Activated naive CD4-positive, alpha-beta T cell treated with anti-CD3 and anti-CD28 coated beads, Interleukin-2, amount 10 ng/mL, durations not matched to agents 7 days and 5 days (primary cell): ENCODE measurements at regions not wholly inside any gene's neighbourhood (a gene's known extent, or its start where the extent isn't known, plus 50 kb on each side); places are given as distances from the start of the nearest gene placed in this dataset.
"Not testable (repeated sequence)": the region's sequence is repeated elsewhere in the genome, so short reads cannot be mapped to it uniquely, and the experiment has no call there.

Experiments
- CTCF ChIA-PET: fragments of 350-600 bp; sonication (Branson Sonifier 250); formaldehyde crosslinking; loops from one replicate; lab custom pipeline; 2021; ENCODE audit warnings: antibody characterized with exemption; lab: Charles Lee
- DNase-seq: peaks from one replicate; pipeline ENCODE4 v3.0.0-alpha.2; 2020
- H3K27ac Mint-ChIP-seq: one replicate; pipeline ENCODE4 v1.8.0; 2021; ENCODE audit warnings: mild to moderate bottlenecking, moderate library complexity, mixed read lengths
- H3K27me3 Mint-ChIP-seq: one replicate; pipeline ENCODE4 v1.8.0; 2021; ENCODE audit warnings: mild to moderate bottlenecking, mixed read lengths
- H3K36me3 Mint-ChIP-seq: one replicate; pipeline ENCODE4 v1.8.0; 2021; ENCODE audit warnings: mixed read lengths
- H3K4me1 Mint-ChIP-seq: one replicate; pipeline ENCODE4 v1.8.0; 2021; ENCODE audit warnings: mixed read lengths
- H3K4me3 Mint-ChIP-seq: one replicate; pipeline ENCODE4 v1.8.0; 2021; ENCODE audit warnings: mild to moderate bottlenecking, moderate library complexity, mixed read lengths
- H3K9me3 Mint-ChIP-seq: one replicate; pipeline ENCODE4 v1.8.0; 2021; ENCODE audit warnings: mixed read lengths

DNA sequence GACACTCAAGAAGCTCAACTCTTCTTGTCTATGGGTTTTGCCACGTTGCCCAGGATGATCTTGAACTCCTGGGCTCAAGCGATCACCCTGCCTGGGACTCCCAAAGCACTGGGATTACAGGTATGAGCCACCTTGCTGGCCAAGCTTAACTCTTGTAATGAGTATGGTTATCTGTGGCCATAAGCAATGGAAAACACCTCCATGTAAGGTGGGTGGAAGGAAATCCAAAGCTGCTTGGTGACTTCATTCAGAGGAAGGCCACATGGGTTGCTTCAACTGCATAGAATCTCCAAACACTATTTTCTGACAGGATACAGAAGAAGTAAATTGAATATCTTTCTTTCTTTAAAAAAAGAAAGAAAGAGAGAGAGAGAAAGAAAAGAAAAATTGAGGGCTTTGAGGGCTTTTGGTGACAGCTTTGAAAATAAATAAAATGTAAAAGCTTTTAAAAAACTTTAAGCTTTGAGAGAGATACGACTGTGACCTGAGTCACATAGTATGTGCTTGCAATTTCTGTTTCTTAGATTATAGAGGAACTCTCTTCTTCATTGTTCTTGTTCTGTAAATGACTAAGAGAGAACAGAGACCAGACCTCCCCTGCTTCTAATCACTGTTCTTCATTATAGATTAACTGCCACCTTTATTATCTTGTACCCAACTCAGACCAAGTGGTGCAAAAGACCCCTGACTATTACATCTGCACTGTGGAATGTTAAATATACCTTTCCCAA lies 123.1 kb upstream of the NDUFV2 start:
- H3K4me3 Mint-ChIP-seq = no peak overlapping the region
- no peaks in the 10 kb centered on the region for H3K36me3 Mint-ChIP-seq
- no peak for DNase-seq
- H3K9me3 Mint-ChIP-seq = no peaks in the 10 kb centered on the region
- peaks cover 25% of the 10 kb centered on the region for H3K27me3 Mint-ChIP-seq
- CTCF ChIA-PET = interaction anchor here (1.9 kb wide), 1 partner anchor 325 kb away, joined by 6 read pairs; no protein-coding TSS in a partner anchor
- H3K4me1 Mint-ChIP-seq = no peaks in the 10 kb centered on the region
- no peak overlapping the region for H3K27ac Mint-ChIP-seq

GRCh38 chr18:8980496-8980895 lies 122.0 kb upstream of the NDUFV2 start:
- peaks cover 23% of the 10 kb centered on the region for H3K27me3 Mint-ChIP-seq
- CTCF ChIA-PET = no interaction called here
- no peak overlapping the region for H3K4me3 Mint-ChIP-seq
- H3K27ac Mint-ChIP-seq = no peak overlapping the region
- H3K4me1 Mint-ChIP-seq = no peaks in the 10 kb centered on the region
- H3K36me3 Mint-ChIP-seq = no peaks in the 10 kb centered on the region
- H3K9me3 Mint-ChIP-seq = no peaks in the 10 kb centered on the region
- DNase-seq = no peak

- no peaks in the 10 kb centered on the region for H3K9me3 Mint-ChIP-seq
- H3K36me3 Mint-ChIP-seq = no peaks in the 10 kb centered on the region
- no peak overlapping the region for H3K4me3 Mint-ChIP-seq
- CTCF ChIA-PET = interaction anchor here (4.0 kb wide), 1 partner anchor 285 kb away, joined by 17 read pairs; no protein-coding TSS in a partner anchor
- H3K27me3 Mint-ChIP-seq = peaks cover 23% of the 10 kb centered on the region
- H3K4me1 Mint-ChIP-seq = no peaks in the 10 kb centered on the region
- DNase-seq = no peak
- H3K27ac Mint-ChIP-seq = no peak overlapping the region
Observed at GRCh38 chr18:8980918-8981317, 121.6 kb upstream of the NDUFV2 start.

GRCh38 chr18:8982416-8983183 lies 119.9 kb upstream of the NDUFV2 start:
- H3K9me3 Mint-ChIP-seq = no peaks in the 10 kb centered on the region
- H3K27ac Mint-ChIP-seq = no peak overlapping the region
- H3K27me3 Mint-ChIP-seq = peaks cover 30% of the 10 kb centered on the region
- CTCF ChIA-PET = interaction anchor here (1.0 to 4.0 kb wide), 3 partner anchors 286 to 328 kb away, joined by 4 to 32 read pairs (median 17); no protein-coding TSS in a partner anchor
- H3K36me3 Mint-ChIP-seq = no peaks in the 10 kb centered on the region
- DNase-seq = peak; percentile 49
- H3K4me3 Mint-ChIP-seq = no peak overlapping the region
- no peaks in the 10 kb centered on the region for H3K4me1 Mint-ChIP-seq

DNA sequence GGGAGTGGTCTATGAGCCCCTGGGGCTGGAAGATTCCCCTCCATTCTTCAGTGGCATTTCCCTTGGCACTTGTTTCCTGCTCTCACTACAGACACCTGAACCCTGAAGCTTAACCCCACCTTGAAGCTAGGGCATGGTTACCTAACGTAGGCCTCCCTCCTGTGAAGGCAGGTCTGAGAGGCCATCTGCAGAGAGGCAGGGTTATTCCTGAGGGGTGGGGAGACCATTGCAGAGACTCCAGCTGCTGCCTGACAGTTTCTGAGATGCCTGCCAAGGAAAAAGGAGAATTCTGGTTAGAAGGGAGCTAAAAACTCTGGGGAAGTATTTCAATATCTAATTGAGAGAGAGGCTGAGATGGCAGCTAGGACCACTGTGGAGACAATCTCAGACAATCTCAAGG lies 119.3 kb upstream of the NDUFV2 start:
- CTCF ChIA-PET = interaction anchor here (0.9 to 4.0 kb wide), 3 partner anchors 287 to 329 kb away, joined by 4 to 32 read pairs (median 17); no protein-coding TSS in a partner anchor
- H3K9me3 Mint-ChIP-seq = no peaks in the 10 kb centered on the region
- no peak for DNase-seq
- H3K4me3 Mint-ChIP-seq = no peak overlapping the region
- no peaks in the 10 kb centered on the region for H3K36me3 Mint-ChIP-seq
- H3K27ac Mint-ChIP-seq = no peak overlapping the region
- H3K4me1 Mint-ChIP-seq = no peaks in the 10 kb centered on the region
- H3K27me3 Mint-ChIP-seq = peaks cover 31% of the 10 kb centered on the region

- Mint-ChIP-seq H3K4me1 (no peaks in the 10 kb centered on the region), H3K36me3 (no peaks in the 10 kb centered on the region), H3K4me3 (no peak overlapping the region), H3K27me3 (peaks cover 37% of the 10 kb centered on the region), H3K9me3 (no peaks in the 10 kb centered on the region), H3K27ac (no peak overlapping the region)
- CTCF ChIA-PET = interaction anchor here (0.9 to 4.0 kb wide), 3 partner anchors 288 to 330 kb away, joined by 4 to 32 read pairs (median 17); no protein-coding TSS in a partner anchor
- no peak for DNase-seq
Observed at GRCh38 chr18:8984131-8984721, 118.3 kb upstream of the NDUFV2 start.

DNA sequence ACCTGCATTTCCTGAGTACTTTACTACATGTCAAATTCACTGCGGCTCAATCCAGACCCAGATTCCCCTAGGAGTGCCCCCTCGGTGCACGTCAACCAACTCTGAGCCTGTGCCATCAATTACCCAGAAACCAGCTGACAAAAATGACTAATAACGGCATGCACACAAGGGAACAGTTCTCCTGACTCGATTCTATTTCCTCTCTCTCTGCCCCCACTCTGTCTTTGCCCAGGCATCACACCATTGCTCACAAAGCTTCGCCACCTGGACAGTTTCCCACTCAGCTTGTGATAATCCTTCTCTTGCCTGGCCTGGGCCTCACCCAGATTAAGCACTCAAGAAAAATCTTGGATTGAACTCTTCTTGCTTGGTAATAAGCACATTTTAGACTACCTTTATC lies 115.3 kb upstream of the NDUFV2 start:
- H3K4me1 Mint-ChIP-seq = no peaks in the 10 kb centered on the region
- H3K27me3 Mint-ChIP-seq = peaks cover 39% of the 10 kb centered on the region
- H3K36me3 Mint-ChIP-seq = no peaks in the 10 kb centered on the region
- no peak overlapping the region for H3K4me3 Mint-ChIP-seq
- H3K27ac Mint-ChIP-seq = no peak overlapping the region
- no peaks in the 10 kb centered on the region for H3K9me3 Mint-ChIP-seq
- CTCF ChIA-PET = interaction anchor here (0.6 to 3.3 kb wide), 13 partner anchors 15 to 508 kb away, joined by 3 to 31 read pairs (median 4); no protein-coding TSS in a partner anchor
- DNase-seq = no peak

DNA sequence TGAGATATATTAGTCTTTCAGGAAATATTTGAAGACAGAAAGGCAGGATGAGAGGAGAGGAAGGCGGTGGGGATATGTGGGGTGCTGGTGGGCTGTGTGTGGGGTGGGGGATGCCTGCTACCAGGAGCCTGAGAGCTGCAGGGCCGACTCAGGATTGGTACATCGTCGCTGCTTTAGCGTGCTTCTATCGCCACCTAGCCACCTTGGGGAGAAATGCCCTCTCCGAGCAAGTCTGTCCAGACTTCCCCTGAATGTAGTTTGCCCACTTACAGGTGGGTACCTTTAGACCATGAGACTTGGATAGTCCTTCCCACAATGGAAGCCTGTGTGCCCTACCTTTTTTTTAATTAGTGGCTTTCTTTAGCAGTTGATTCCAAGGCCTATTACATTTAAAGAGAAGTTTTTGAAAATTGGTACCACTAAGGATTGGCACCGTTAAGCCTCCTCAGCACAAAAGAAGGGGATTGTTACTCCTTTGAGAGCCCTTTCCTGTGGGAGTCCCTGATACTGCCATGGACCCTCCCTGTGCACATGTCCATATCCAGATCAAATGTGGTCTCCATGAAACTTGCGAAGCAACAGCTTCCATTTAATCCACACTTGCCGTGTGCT lies 114.1 kb upstream of the NDUFV2 start:
- no peaks in the 10 kb centered on the region for H3K9me3 Mint-ChIP-seq
- no peaks in the 10 kb centered on the region for H3K4me1 Mint-ChIP-seq
- no peak overlapping the region for H3K4me3 Mint-ChIP-seq
- H3K36me3 Mint-ChIP-seq = no peaks in the 10 kb centered on the region
- DNase-seq = peak; percentile 67
- H3K27ac Mint-ChIP-seq = no peak overlapping the region
- CTCF ChIA-PET = interaction anchor here (0.6 to 3.3 kb wide), 18 partner anchors 9 to 509 kb away, joined by 3 to 31 read pairs (median 4); no protein-coding TSS in a partner anchor
- peaks cover 32% of the 10 kb centered on the region for H3K27me3 Mint-ChIP-seq

- Mint-ChIP-seq H3K27ac (no peak overlapping the region), H3K9me3 (no peaks in the 10 kb centered on the region), H3K36me3 (no peaks in the 10 kb centered on the region), H3K4me1 (no peaks in the 10 kb centered on the region), H3K4me3 (no peak overlapping the region), H3K27me3 (peaks cover 28% of the 10 kb centered on the region)
- CTCF ChIA-PET = interaction anchor here (0.9 to 3.3 kb wide), 5 partner anchors 82 to 344 kb away, joined by 3 to 31 read pairs (median 3); no protein-coding TSS in a partner anchor
- no peak for DNase-seq
Observed at GRCh38 chr18:8989017-8989416, 113.5 kb upstream of the NDUFV2 start.

- Mint-ChIP-seq H3K4me1 (no peaks in the 10 kb centered on the region), H3K27ac (no peak overlapping the region), H3K36me3 (no peaks in the 10 kb centered on the region), H3K4me3 (no peak overlapping the region), H3K27me3 (peaks cover 28% of the 10 kb centered on the region), H3K9me3 (no peaks in the 10 kb centered on the region)
- CTCF ChIA-PET = interaction anchor here (0.9 to 3.3 kb wide), 2 partner anchors 295 to 335 kb away, joined by 3 to 31 read pairs; no protein-coding TSS in a partner anchor
- DNase-seq = no peak
Observed at GRCh38 chr18:8989855-8990254, 112.6 kb upstream of the NDUFV2 start.

GRCh38 chr18:8990276-8991031 lies 112.0 kb upstream of the NDUFV2 start:
- Mint-ChIP-seq H3K4me1 (no peaks in the 10 kb centered on the region), H3K4me3 (no peak overlapping the region), H3K9me3 (no peaks in the 10 kb centered on the region), H3K27ac (no peak overlapping the region), H3K27me3 (peaks cover 28% of the 10 kb centered on the region), H3K36me3 (no peaks in the 10 kb centered on the region)
- DNase-seq = no peak
- CTCF ChIA-PET = no interaction called here

- Mint-ChIP-seq H3K36me3 (no peaks in the 10 kb centered on the region), H3K27ac (no peak overlapping the region), H3K4me1 (no peaks in the 10 kb centered on the region), H3K4me3 (no peak overlapping the region), H3K9me3 (no peaks in the 10 kb centered on the region), H3K27me3 (peaks cover 24% of the 10 kb centered on the region)
- no peak for DNase-seq
- CTCF ChIA-PET = interaction anchor here (1.2 kb wide), 1 partner anchor 26 kb away, joined by 3 read pairs; no protein-coding TSS in a partner anchor
Observed at GRCh38 chr18:8991155-8991554, 111.3 kb upstream of the NDUFV2 start.

DNA sequence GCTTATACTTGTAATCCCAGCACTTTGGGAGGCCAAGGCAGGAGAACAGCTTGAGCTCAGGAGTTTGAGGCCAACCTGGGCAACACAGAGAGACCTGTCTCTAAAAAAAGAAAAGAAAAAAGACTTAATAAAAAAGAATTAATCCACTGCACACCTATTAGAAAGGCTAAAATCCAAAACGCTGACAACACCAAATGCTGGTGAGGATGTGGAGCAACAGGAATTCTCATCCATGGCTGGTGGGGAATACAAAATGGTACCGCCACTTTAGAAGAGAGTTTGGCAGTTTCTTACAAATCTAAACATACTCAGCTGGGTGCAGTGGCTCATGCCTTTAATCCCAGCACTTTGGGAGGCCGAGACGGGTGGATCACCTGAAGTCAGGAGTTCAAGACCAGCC lies 110.0 kb upstream of the NDUFV2 start:
- H3K9me3 Mint-ChIP-seq, H3K4me1 Mint-ChIP-seq, H3K36me3 Mint-ChIP-seq, H3K27ac Mint-ChIP-seq, H3K4me3 Mint-ChIP-seq, DNase-seq: not testable (repeated sequence)
- peaks cover 26% of the 10 kb centered on the region for H3K27me3 Mint-ChIP-seq
- CTCF ChIA-PET = interaction anchor here (1.2 kb wide), 1 partner anchor 25 kb away, joined by 3 read pairs; no protein-coding TSS in a partner anchor
